Common myeloid progenitor, CD34-positive (primary cell): ENCODE measurements at regions not wholly inside any gene's neighbourhood (a gene's known extent, or its start where the extent isn't known, plus 50 kb on each side); places are given as distances from the start of the nearest gene placed in this dataset.

Experiments
- CTCF ChIA-PET: fragments of 350-600 bp; sonication (Branson Sonifier 250); formaldehyde crosslinking; loops from one replicate; lab custom pipeline; 2021; ENCODE audit warnings: antibody characterized with exemption; lab: Charles Lee
- POLR2A ChIA-PET: fragments of 350-600 bp; sonication (Branson Sonifier 250); formaldehyde crosslinking; loops from one replicate; lab custom pipeline; 2021; ENCODE audit warnings: antibody characterized with exemption; lab: Charles Lee
- DNase-seq, 3 donors: peaks; one replicate each; pipeline versions ENCODE4 v3.0.0 to v3.0.0-alpha.2; 2013
- H3K27ac ChIP-seq, 2 experiments: 1 replicate in 1 of 2; 2 replicates in 1 of 2; pipeline ENCODE4 v1.7.0; 2013; ENCODE audit warnings: inconsistent platforms in 2 of 2, low read length in 2 of 2, mild to moderate bottlenecking in 2 of 2, low read depth in 1 of 2, moderate library complexity in 1 of 2; ENCODE audit not compliant: severe bottlenecking in 2 of 2, insufficient read depth in 1 of 2, poor library complexity in 1 of 2
- H3K27me3 ChIP-seq, 5 experiments: replicated peaks in 2 of 5; 1 replicate in 3 of 5; 2 replicates in 2 of 5; pipeline versions ENCODE4 v1.6.1 to v1.7.0; 2013; ENCODE audit warnings: low read length in 4 of 5, mild to moderate bottlenecking in 2 of 5, moderate library complexity in 2 of 5, inconsistent platforms in 1 of 5; ENCODE audit not compliant: insufficient read depth in 5 of 5, control insufficient read depth in 4 of 5
- H3K36me3 ChIP-seq, 4 experiments: 1 replicate in 2 of 4; 2 replicates in 2 of 4; pipeline versions ENCODE4 v1.6.1 to v1.7.0; 2013; ENCODE audit warnings: low read length in 3 of 4, control low read depth in 1 of 4, mild to moderate bottlenecking in 1 of 4; ENCODE audit not compliant: control insufficient read depth in 4 of 4, insufficient read depth in 4 of 4
- H3K4me1 ChIP-seq, 4 experiments: 1 replicate in 3 of 4; 2 replicates in 1 of 4; pipeline versions ENCODE4 v1.6.1 to v1.7.1; 2013; ENCODE audit warnings: low read length in 3 of 4, mild to moderate bottlenecking in 3 of 4, control low read depth in 1 of 4, inconsistent platforms in 1 of 4, moderate library complexity in 1 of 4; ENCODE audit not compliant: control insufficient read depth in 4 of 4, insufficient read depth in 4 of 4; ENCODE audit errors: control extremely low read depth in 1 of 4
- H3K4me3 ChIP-seq, 7 experiments: 1 replicate in 4 of 7; 2 replicates in 3 of 7; pipeline versions ENCODE4 v1.5.1 to v1.7.0; 2013; ENCODE audit warnings: mild to moderate bottlenecking in 7 of 7, low read length in 6 of 7, moderate library complexity in 6 of 7, inconsistent platforms in 2 of 7, low read depth in 2 of 7, control low read depth in 1 of 7; ENCODE audit not compliant: insufficient read depth in 4 of 7, control insufficient read depth in 1 of 7; ENCODE audit errors: extremely low read depth in 1 of 7
- H3K9me3 ChIP-seq, 5 experiments: 1 replicate in 4 of 5; 2 replicates in 1 of 5; pipeline versions ENCODE4 v1.6.1 to v1.7.1; 2013; ENCODE audit warnings: low read length in 4 of 5, mild to moderate bottlenecking in 2 of 5, inconsistent platforms in 1 of 5, low read depth in 1 of 5, moderate library complexity in 1 of 5; ENCODE audit not compliant: control insufficient read depth in 4 of 5, insufficient read depth in 2 of 5; ENCODE audit errors: control extremely low read depth in 1 of 5
- WGBS: methylation state at CpG from one replicate; pipeline ENCODE4 v1.1.5; 2013; ENCODE audit not compliant: insufficient coverage; 5-methylcytosine and 5-hydroxymethylcytosine counted together

GRCh38 chr5:74415695-74416102 lies 224.8 kb downstream of the ENC1 start:
- Histone ChIP-seq H3K27ac (no peak overlapping the region), H3K4me1 (peaks cover 5 to 24% (median 15%) of the 10 kb centered on the region in 4 experiments), H3K27me3 (no peaks in the 10 kb centered on the region), H3K36me3 (no peaks in the 10 kb centered on the region), H3K9me3 (no peaks in the 10 kb centered on the region), H3K4me3 (peak overlapping the region in 2 of 7 experiments; percentile 19 to 33)
- peak; percentile 70 to 97 (median 92) for DNase-seq
- POLR2A ChIA-PET, result interaction anchor here (1.2 to 1.6 kb wide), 5 partner anchors 13 to 225 kb away, joined by 3 to 22 read pairs (median 5); partner anchors contain the start of gene ENC1
- CTCF ChIA-PET, result interaction anchor here (0.8 to 2.1 kb wide), 12 partner anchors 9 to 228 kb away, joined by 3 to 12 read pairs (median 4); no protein-coding TSS in a partner anchor
- WGBS, result 2% methylated on average over 4 of the region's 7 CpGs

DNA sequence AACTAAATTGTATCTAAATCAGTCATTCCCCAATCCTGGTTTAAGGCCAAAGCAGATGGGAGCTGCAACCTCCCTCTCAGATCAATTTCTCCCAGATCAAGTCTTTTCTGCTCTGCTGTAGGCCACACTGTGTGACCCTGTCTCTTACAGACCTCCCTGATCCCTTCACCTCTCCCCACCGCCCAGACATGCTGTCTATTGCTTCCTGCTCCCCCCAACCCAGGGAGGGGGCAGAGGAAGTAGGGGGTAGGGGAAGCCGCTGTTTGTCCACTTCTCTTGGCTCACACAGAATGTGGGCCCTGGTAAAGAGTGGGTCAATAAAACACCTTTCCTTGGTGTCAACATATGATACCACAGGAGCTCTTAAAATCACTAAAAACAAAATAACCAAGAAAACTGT lies 226.3 kb downstream of the ENC1 start:
- ChIA-PET POLR2A (interaction anchor here (1.4 kb wide), 1 partner anchor 19 kb away, joined by 4 read pairs; no protein-coding TSS in a partner anchor), CTCF (interaction anchor here (1.5 to 2.1 kb wide), 2 partner anchors 13 to 17 kb away, joined by 5 to 8 read pairs; no protein-coding TSS in a partner anchor)
- Histone ChIP-seq H3K9me3 (no peaks in the 10 kb centered on the region), H3K4me1 (peaks cover 5 to 22% (median 15%) of the 10 kb centered on the region in 4 experiments), H3K27me3 (no peaks in the 10 kb centered on the region), H3K36me3 (no peaks in the 10 kb centered on the region), H3K4me3 (no peak overlapping the region), H3K27ac (no peak overlapping the region)
- no CpG with 5 or more reads among the region's 2 CpGs for WGBS
- no peak for DNase-seq

- 94% methylated on average over 3 of the region's 3 CpGs for WGBS
These were observed 227.0 kb downstream of the ENC1 start for GRCh38 chr5:74413403-74414048.

GRCh38 chr5:74412066-74412465 lies 228.5 kb downstream of the ENC1 start:
- no CpG with 5 or more reads among the region's 1 CpG for WGBS
- Histone ChIP-seq H3K36me3 (no peaks in the 10 kb centered on the region), H3K9me3 (no peaks in the 10 kb centered on the region), H3K4me1 (peaks cover 7 to 30% (median 25%) of the 10 kb centered on the region in 4 experiments), H3K27ac (no peak overlapping the region), H3K4me3 (no peak overlapping the region), H3K27me3 (no peaks in the 10 kb centered on the region)
- DNase-seq, result no peak
- ChIA-PET POLR2A (no interaction called here), CTCF (no interaction called here)

More at GRCh38 chr5:74413403-74414048, 227.0 kb downstream of the ENC1 start:
- H3K27ac ChIP-seq, result no peak overlapping the region
- no peak overlapping the region for H3K4me3 ChIP-seq
- peaks cover 7 to 24% (median 21%) of the 10 kb centered on the region in 4 experiments for H3K4me1 ChIP-seq
- no peaks in the 10 kb centered on the region for H3K27me3 ChIP-seq
- CTCF ChIA-PET, result interaction anchor here (1.0 to 1.5 kb wide), 2 partner anchors 17 to 21 kb away, joined by 3 to 5 read pairs; no protein-coding TSS in a partner anchor
- no peaks in the 10 kb centered on the region for H3K36me3 ChIP-seq
- no peaks in the 10 kb centered on the region for H3K9me3 ChIP-seq
- POLR2A ChIA-PET, result interaction anchor here (1.4 kb wide), 1 partner anchor 20 kb away, joined by 4 read pairs; no protein-coding TSS in a partner anchor
- DNase-seq, result no peak

DNA sequence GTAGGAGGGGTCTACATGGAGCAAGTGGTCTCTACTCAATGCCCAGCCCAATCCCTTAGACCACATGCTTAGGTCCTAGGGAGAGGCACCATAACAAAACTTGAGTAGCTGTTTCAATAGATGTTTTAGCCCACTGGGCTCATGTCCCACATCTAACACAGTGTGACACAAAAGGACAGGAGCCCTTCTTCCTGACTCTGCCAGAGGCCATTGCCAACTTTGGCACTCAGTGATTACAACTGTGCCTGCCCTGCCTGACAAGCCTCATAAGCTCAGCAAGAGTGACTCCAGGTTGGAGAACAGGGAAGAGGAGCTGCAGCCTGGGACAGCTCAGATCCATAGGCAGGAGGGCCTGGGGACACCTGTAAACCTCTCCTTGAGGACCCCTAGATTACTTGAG lies 230.8 kb downstream of the ENC1 start:
- DNase-seq, result no peak
- Histone ChIP-seq H3K4me3 (no peak overlapping the region), H3K27me3 (no peaks in the 10 kb centered on the region), H3K9me3 (no peaks in the 10 kb centered on the region), H3K36me3 (no peaks in the 10 kb centered on the region), H3K4me1 (peaks cover 2 to 16% (median 13%) of the 10 kb centered on the region in 4 experiments), H3K27ac (no peak overlapping the region)
- ChIA-PET POLR2A (interaction anchor here (1.7 kb wide), 1 partner anchor 231 kb away, joined by 7 read pairs; the partner anchor contains the start of gene ENC1), CTCF (interaction anchor here (1.0 to 1.1 kb wide), 2 partner anchors 23 to 507 kb away, joined by 3 read pairs; no protein-coding TSS in a partner anchor)

DNA sequence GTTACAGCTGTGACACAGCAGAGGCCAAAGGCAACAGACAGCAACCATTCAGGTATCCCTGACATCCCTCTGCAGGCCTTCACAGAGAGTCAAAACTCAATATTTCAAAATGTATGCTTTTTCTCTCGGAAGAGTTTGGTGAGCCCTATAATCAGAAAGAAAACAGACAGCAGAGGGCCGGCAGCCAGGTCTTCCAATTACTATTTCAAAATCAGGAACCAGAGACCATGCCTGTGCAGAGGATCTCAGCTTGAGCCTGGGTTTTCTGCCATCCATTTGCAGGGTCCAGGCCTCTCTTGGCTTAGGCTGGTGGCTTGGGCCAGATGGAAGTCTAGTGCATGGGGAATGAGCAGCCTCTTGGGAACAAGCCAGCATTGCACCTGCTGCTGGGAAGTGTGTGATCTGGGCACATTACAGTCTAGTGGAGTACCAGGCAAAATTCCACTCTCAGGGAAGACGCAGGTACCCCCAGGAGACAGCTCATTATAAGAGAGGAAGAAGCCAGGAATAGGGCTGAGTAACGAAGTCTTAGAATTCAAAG lies 231.3 kb downstream of the ENC1 start:
- no peak for DNase-seq
- CTCF ChIA-PET, result interaction anchor here (0.7 to 1.1 kb wide), 4 partner anchors 7 to 507 kb away, joined by 3 read pairs; no protein-coding TSS in a partner anchor
- WGBS, result 90% methylated on average over 4 of the region's 4 CpGs

More for the DNA sequence above, 231.3 kb downstream of the ENC1 start:
- Histone ChIP-seq H3K9me3 (no peaks in the 10 kb centered on the region), H3K27me3 (no peaks in the 10 kb centered on the region), H3K36me3 (no peaks in the 10 kb centered on the region), H3K4me3 (no peak overlapping the region), H3K4me1 (peaks cover 2 to 13% (median 11%) of the 10 kb centered on the region in 4 experiments), H3K27ac (no peak overlapping the region)
- POLR2A ChIA-PET, result interaction anchor here (1.7 kb wide), 1 partner anchor 231 kb away, joined by 7 read pairs; the partner anchor contains the start of gene ENC1
